ENCODE measurements at regions not wholly inside any gene's neighbourhood (a gene's known extent, or its start where the extent isn't known, plus 50 kb on each side); places are given as distances from the start of the nearest gene placed in this dataset.

DNA sequence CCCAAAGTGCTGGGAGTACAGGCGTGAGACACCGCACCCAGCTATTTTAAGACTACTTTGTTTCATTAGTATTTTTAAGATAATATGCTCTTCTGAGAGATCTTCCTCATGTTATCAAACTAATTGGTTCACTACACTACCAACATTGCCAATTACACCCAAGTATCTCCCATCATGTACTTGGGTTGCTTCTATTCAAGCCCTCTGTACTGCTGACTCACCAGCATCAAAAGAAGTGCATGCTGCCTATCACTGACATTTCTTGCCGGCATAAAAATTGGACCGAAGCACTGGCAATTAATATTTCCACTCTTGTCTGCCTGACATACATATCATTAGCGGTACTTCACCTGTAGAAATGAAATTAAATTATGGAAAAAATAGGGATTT, 164.2 kb upstream of the NBEA start:
- H3K27ac ChIP-seq, result no peak overlapping the region
- TF ChIP-seq POLR2A (IDR thresholded peaks at IDR 0.05), result no peak
- TF ChIP-seq, protein P1, sequence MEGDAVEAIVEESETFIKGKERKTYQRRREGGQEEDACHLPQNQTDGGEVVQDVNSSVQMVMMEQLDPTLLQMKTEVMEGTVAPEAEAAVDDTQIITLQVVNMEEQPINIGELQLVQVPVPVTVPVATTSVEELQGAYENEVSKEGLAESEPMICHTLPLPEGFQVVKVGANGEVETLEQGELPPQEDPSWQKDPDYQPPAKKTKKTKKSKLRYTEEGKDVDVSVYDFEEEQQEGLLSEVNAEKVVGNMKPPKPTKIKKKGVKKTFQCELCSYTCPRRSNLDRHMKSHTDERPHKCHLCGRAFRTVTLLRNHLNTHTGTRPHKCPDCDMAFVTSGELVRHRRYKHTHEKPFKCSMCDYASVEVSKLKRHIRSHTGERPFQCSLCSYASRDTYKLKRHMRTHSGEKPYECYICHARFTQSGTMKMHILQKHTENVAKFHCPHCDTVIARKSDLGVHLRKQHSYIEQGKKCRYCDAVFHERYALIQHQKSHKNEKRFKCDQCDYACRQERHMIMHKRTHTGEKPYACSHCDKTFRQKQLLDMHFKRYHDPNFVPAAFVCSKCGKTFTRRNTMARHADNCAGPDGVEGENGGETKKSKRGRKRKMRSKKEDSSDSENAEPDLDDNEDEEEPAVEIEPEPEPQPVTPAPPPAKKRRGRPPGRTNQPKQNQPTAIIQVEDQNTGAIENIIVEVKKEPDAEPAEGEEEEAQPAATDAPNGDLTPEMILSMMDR (IDR thresholded peaks at IDR 0.05), result no peak
- H3K36me3 ChIP-seq, result no peaks in the 10 kb centered on the region
- no peak for DNase-seq
- no peak overlapping the region for H3K4me3 ChIP-seq
- no peaks in the 10 kb centered on the region for H3K27me3 ChIP-seq
- no peaks in the 10 kb centered on the region for H3K9me3 ChIP-seq
- H3K4me1 ChIP-seq, result no peaks in the 10 kb centered on the region

DNA sequence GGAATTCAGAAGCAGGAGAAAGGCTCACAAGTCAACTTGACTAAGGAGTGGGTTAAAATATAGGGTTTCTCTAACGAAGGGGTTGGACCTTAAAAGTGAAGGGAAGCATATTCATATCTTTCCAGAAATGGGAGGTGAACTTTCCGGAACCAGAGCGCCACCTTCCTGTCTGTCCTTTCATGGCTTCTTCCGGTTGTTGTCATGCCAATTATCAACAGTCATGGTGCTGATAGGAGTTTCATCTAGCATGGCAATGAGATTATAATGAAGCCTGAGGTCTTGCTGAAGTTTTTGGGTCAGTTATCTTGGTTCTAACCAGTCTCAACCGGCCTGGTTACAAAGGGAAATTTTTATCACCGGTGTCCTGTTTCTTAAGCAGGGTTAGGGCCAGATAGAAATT, 162.9 kb upstream of the NBEA start:
- H3K4me1 ChIP-seq, result no peaks in the 10 kb centered on the region
- H3K9me3 ChIP-seq, result no peaks in the 10 kb centered on the region
- H3K27ac ChIP-seq, result no peak overlapping the region
- H3K27me3 ChIP-seq, result no peaks in the 10 kb centered on the region
- no peak overlapping the region for H3K4me3 ChIP-seq
- DNase-seq, result no peak
- H3K36me3 ChIP-seq, result no peaks in the 10 kb centered on the region
- no peak for TF ChIP-seq POLR2A (IDR thresholded peaks at IDR 0.05)
- TF ChIP-seq, protein P1 (IDR thresholded peaks at IDR 0.05), result no peak

DNA sequence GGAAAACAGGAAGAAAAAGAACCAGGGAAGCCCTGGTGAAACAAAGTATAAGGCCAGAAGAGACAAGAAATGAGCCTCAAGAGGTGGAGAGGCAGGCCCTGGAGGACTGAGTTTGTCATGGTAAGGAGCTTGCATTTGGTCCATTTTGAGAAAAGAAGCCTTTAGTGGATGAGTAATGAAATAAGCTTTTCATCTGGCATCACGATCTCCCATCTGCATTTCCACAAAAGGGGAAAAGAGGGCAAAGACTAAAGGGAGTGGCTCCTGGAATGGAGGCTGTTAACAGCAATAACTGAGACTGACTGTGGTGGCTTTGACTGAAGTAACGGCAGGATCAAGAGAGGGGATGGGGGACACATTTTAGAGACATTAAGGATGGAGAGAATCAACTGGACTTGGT, 148.8 kb upstream of the NBEA start:
- H3K36me3 ChIP-seq, result no peaks in the 10 kb centered on the region
- DNase-seq, result no peak
- H3K4me1 ChIP-seq, result no peaks in the 10 kb centered on the region
- H3K27ac ChIP-seq, result no peak overlapping the region
- TF ChIP-seq POLR2A (IDR thresholded peaks at IDR 0.05), result no peak
- TF ChIP-seq, protein P1 (IDR thresholded peaks at IDR 0.05), result no peak
- H3K27me3 ChIP-seq, result no peaks in the 10 kb centered on the region
- no peak overlapping the region for H3K4me3 ChIP-seq
- no peaks in the 10 kb centered on the region for H3K9me3 ChIP-seq

DNA sequence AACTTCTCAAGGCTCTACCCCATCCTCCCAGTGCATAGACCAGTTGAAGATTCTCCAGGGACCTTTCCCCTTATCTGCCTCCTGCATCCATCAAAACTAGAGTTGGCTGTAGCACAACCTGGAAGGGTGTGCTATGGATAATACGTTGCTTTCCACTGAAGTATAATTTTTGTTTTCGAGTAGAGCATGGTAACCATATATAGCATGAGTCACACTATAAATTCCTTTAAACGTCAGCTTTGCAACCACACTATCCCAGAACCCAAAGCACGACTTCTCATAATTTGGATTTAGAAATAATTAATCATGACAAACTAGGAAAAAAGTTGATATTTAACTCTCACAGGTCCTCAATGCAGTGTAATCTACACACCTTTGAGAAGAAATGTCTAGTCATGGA, 138.3 kb upstream of the NBEA start:
- H3K9me3 ChIP-seq, result no peaks in the 10 kb centered on the region
- no peak overlapping the region for H3K4me3 ChIP-seq
- H3K4me1 ChIP-seq, result no peaks in the 10 kb centered on the region
- TF ChIP-seq, protein P1 (IDR thresholded peaks at IDR 0.05), result no peak
- TF ChIP-seq POLR2A (IDR thresholded peaks at IDR 0.05), result no peak
- no peaks in the 10 kb centered on the region for H3K36me3 ChIP-seq
- DNase-seq, result no peak
- no peak overlapping the region for H3K27ac ChIP-seq
- no peaks in the 10 kb centered on the region for H3K27me3 ChIP-seq

DNA sequence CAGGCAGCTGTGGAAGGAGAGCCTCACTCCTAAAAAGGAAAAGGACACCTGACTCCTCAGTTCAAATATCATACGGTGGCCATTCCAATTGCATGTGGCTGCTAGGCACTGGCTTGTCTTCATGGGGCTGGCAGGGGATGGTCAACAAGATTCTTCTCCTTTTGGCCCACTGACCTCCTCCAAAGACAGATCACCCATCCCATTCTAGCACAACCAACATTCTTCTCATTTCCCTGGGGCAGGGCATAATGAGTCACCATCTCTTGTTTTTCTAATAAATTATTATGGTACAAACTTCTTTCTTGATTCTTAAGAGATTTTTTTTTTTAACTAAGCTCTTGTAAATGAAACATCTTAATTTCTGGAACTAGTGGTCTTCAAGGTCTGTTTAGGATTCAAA, 136.7 kb upstream of the NBEA start:
- Histone ChIP-seq H3K36me3 (no peaks in the 10 kb centered on the region), H3K9me3 (no peaks in the 10 kb centered on the region), H3K4me3 (no peak overlapping the region), H3K27me3 (no peaks in the 10 kb centered on the region), H3K4me1 (no peaks in the 10 kb centered on the region), H3K27ac (no peak overlapping the region)
- DNase-seq, result no peak
- no peak for TF ChIP-seq POLR2A (IDR thresholded peaks at IDR 0.05)
- TF ChIP-seq, protein P1 (IDR thresholded peaks at IDR 0.05), result no peak

DNA sequence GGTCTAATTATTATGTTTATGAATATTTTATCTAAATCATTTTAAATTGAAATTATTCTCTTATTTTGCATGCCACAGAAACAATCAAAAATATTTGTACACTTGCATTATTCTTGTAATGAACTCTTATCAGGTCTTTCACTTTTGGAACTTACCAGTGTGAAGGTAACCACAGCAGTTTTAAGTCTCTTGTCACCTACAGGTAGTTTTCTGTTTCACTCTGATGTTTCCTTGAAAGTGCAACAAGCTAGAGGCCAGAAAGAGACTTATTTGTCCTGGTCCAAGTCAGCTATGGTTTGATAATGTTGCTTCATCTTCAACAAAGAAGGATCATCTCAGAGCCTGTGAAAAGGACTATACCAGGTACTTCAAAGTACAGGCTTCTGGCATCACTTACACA, 133.4 kb upstream of the NBEA start:
- Histone ChIP-seq H3K9me3 (no peaks in the 10 kb centered on the region), H3K4me1 (no peaks in the 10 kb centered on the region), H3K4me3 (no peak overlapping the region), H3K36me3 (no peaks in the 10 kb centered on the region), H3K27me3 (no peaks in the 10 kb centered on the region), H3K27ac (no peak overlapping the region)
- DNase-seq, result no peak
- no peak for TF ChIP-seq POLR2A (IDR thresholded peaks at IDR 0.05)
- TF ChIP-seq, protein P1 (IDR thresholded peaks at IDR 0.05), result no peak

All from Peyer's patch (tissue), 4 donors.